SK-N-SH (cell line): ENCODE measurements at regions not wholly inside any gene's neighbourhood (a gene's known extent, or its start where the extent isn't known, plus 50 kb on each side); places are given as distances from the start of the nearest gene placed in this dataset.

Experiments used
- CTCF ChIA-PET: fragments of 300-600, 350-600 bp; formaldehyde crosslinking; extraction: SDS; loops from one replicate; lab custom pipeline; 2021; lab: Yijun Ruan, JAX
- POLR2A ChIA-PET: fragments of 350-600 bp; sonication (Branson Sonifier 250); formaldehyde crosslinking; extraction: SDS; loops from one replicate; lab custom pipeline; 2020; ENCODE audit warnings: antibody characterized with exemption, inconsistent platforms; lab: Yijun Ruan, JAX
- DNase-seq: peaks from one replicate; pipeline ENCODE4 v3.0.0; 2012
- H2AFZ ChIP-seq: fragments of 200-600 bp; sonication (generic); 2 replicates; pipeline ENCODE4 v1.8.1; 2016; ENCODE audit warnings: antibody characterized with exemption, mild to moderate bottlenecking, low read depth
- H3F3A ChIP-seq: fragments of 200-600 bp; sonication (generic); replicated peaks from 2 replicates; pipeline ENCODE3; 2016; ENCODE audit warnings: antibody characterized with exemption, mild to moderate bottlenecking; ENCODE audit not compliant: insufficient read depth
- H3K27ac ChIP-seq, 2 experiments: fragments of 200-500 bp in 1 of 2; fragments of 200-600 bp in 1 of 2; sonication (Bioruptor generic) in 1 of 2; sonication (generic), shearing (Covaris generic) in 1 of 2; 2 replicates each; pipeline versions ENCODE4 v1.5.1 to v1.6.1; 2014 to 2016; ENCODE audit warnings: low read depth in 2 of 2, inconsistent platforms in 1 of 2, low read length in 1 of 2, mild to moderate bottlenecking in 1 of 2, mixed read lengths in 1 of 2
- H3K27me3 ChIP-seq: fragments of 200-600 bp; sonication (generic), shearing (Covaris generic); 2 replicates; pipeline ENCODE4 v1.6.1; 2016; ENCODE audit warnings: mixed run types; ENCODE audit not compliant: insufficient read depth
- H3K36me3 ChIP-seq, 2 experiments: fragments of 200-500 bp in 1 of 2; fragments of 200-600 bp in 1 of 2; sonication (Bioruptor generic) in 1 of 2; sonication (generic) in 1 of 2; replicated peaks in 1 of 2; 2 replicates each; pipeline versions ENCODE3 to v1.5.1; 2014 to 2016; ENCODE audit warnings: low read length in 1 of 2, mild to moderate bottlenecking in 1 of 2; ENCODE audit not compliant: insufficient read depth in 2 of 2, control insufficient read depth in 1 of 2
- H3K4me1 ChIP-seq, 2 experiments: fragments of 200-500 bp in 1 of 2; fragments of 200-600 bp in 1 of 2; sonication (Bioruptor generic) in 1 of 2; sonication (generic), shearing (Covaris generic) in 1 of 2; 2 replicates each; pipeline versions ENCODE4 v1.5.1 to v1.6.1; 2014 to 2016; ENCODE audit warnings: low read depth in 1 of 2, low read length in 1 of 2, mixed run types in 1 of 2; ENCODE audit not compliant: insufficient read depth in 2 of 2, control insufficient read depth in 1 of 2
- H3K4me2 ChIP-seq: fragments of 200-600 bp; sonication (generic), shearing (Covaris generic); 2 replicates; pipeline ENCODE4 v1.6.1; 2017; ENCODE audit warnings: mixed run types
- H3K4me3 ChIP-seq, 2 experiments: fragments of 200-500 bp in 1 of 2; fragments of 200-600 bp in 1 of 2; sonication (Bioruptor generic) in 1 of 2; sonication (generic), shearing (Covaris generic) in 1 of 2; 2 replicates each; pipeline versions ENCODE4 v1.5.1 to v1.8.1; 2014 to 2016; ENCODE audit warnings: low read depth in 2 of 2, inconsistent platforms in 1 of 2, low read length in 1 of 2, mild to moderate bottlenecking in 1 of 2, mixed read lengths in 1 of 2, moderate library complexity in 1 of 2
- H3K79me2 ChIP-seq: fragments of 200-600 bp; sonication (generic); 2 replicates; pipeline ENCODE4 v1.8.1; 2017; ENCODE audit warnings: mild to moderate bottlenecking; ENCODE audit not compliant: insufficient read depth
- H3K9ac ChIP-seq: fragments of 200-600 bp; sonication (generic); 2 replicates; pipeline ENCODE4 v1.6.1; 2017; ENCODE audit warnings: mixed run types
- H3K9me2 ChIP-seq: fragments of 200-600 bp; sonication (generic); 2 replicates; pipeline ENCODE4 v1.6.1; 2017; ENCODE audit warnings: mixed run types
- H3K9me3 ChIP-seq: fragments of 200-600 bp; sonication (generic); 2 replicates; pipeline ENCODE4 v1.6.1; 2017; ENCODE audit warnings: mixed run types, mild to moderate bottlenecking, moderate library complexity
- H4K20me1 ChIP-seq: fragments of 200-600 bp; sonication (generic); 2 replicates; pipeline ENCODE4 v1.6.1; 2017; ENCODE audit warnings: mild to moderate bottlenecking, mixed run types; ENCODE audit not compliant: insufficient read depth
- EZH2phosphoT487 ChIP-seq: fragments of 200-600 bp; sonication (generic); IDR thresholded peaks from 2 replicates; pipeline ENCODE4 v1.6.1; 2017; ENCODE audit warnings: low read depth, mixed run types, mild to moderate bottlenecking, antibody characterized with exemption, moderate library complexity, borderline replicate concordance
- FOSL2 ChIP-seq: IDR thresholded peaks from 2 replicates; pipeline ENCODE4 v1.4.0; 2012; ENCODE audit warnings: low read depth, mild to moderate bottlenecking, moderate library complexity, borderline replicate concordance
- GABPA ChIP-seq: IDR thresholded peaks from 2 replicates; pipeline ENCODE4 v1.4.0; 2012; ENCODE audit warnings: low read depth, mild to moderate bottlenecking
- GATA2 ChIP-seq: sonication (generic); formaldehyde crosslinking; IDR thresholded peaks from 2 replicates; pipeline ENCODE4 v1.5.0; 2020; ENCODE audit warnings: mild to moderate bottlenecking, missing genetic modification reagents
- JUND ChIP-seq: IDR thresholded peaks from 2 replicates; pipeline ENCODE4 v1.4.0; 2012
- MEF2A ChIP-seq: IDR thresholded peaks from 2 replicates; pipeline ENCODE4 v1.4.0; 2012; ENCODE audit warnings: low read depth, borderline replicate concordance
- NFIC ChIP-seq: IDR thresholded peaks from 2 replicates; pipeline ENCODE4 v1.4.0; 2012; ENCODE audit warnings: borderline replicate concordance
- NRF1 ChIP-seq: IDR thresholded peaks from 2 replicates; pipeline ENCODE4 v1.6.1; 2012; ENCODE audit warnings: low read depth, mild to moderate bottlenecking, low read length
- RAD21 ChIP-seq: IDR thresholded peaks from 2 replicates; pipeline ENCODE4 v1.6.1; 2012; ENCODE audit warnings: mild to moderate bottlenecking, low read length
- RCOR1 ChIP-seq: fragments of 150-350 bp; IDR thresholded peaks from 2 replicates; pipeline ENCODE4 v1.6.1; 2017; ENCODE audit warnings: antibody characterized with exemption, low read length
- RXRA ChIP-seq: IDR thresholded peaks from 2 replicates; pipeline ENCODE4 v1.4.0; 2012; ENCODE audit warnings: low read depth, mild to moderate bottlenecking, borderline replicate concordance
- SIN3A ChIP-seq: IDR thresholded peaks from 2 replicates; pipeline ENCODE4 v1.6.1; 2012; ENCODE audit warnings: low read depth, mild to moderate bottlenecking, low read length, moderate library complexity, borderline replicate concordance
- SMC3 ChIP-seq: IDR thresholded peaks from 2 replicates; pipeline ENCODE4 v1.6.1; 2012; ENCODE audit warnings: low read depth, low read length, improper control_type of control experiment
- TAF1 ChIP-seq: IDR thresholded peaks from 2 replicates; pipeline ENCODE4 v1.6.1; 2012; ENCODE audit warnings: low read depth, mild to moderate bottlenecking, low read length, moderate library complexity, borderline replicate concordance
- YY1 ChIP-seq: IDR thresholded peaks from 2 replicates; pipeline ENCODE4 v1.4.0; 2012; ENCODE audit warnings: low read depth, mild to moderate bottlenecking
- whole genome bisulfite sequencing: methylation state at CpG from one replicate; pipeline ENCODE4 v1.1.6; 2017; ENCODE audit warnings: low lambda C conversion rate; 5-methylcytosine and 5-hydroxymethylcytosine counted together
- TF ChIP-seq, protein P1 (sequence below): IDR thresholded peaks from 2 replicates; pipeline ENCODE4 v1.4.0; 2012; ENCODE audit warnings: low read depth
- TF ChIP-seq, protein P2 (sequence below): IDR thresholded peaks from 2 replicates; pipeline ENCODE4 v1.6.1; 2012; ENCODE audit warnings: mild to moderate bottlenecking, low read depth, low read length, moderate library complexity
- TF ChIP-seq, protein P3 (sequence below): fragments of 150-350 bp; IDR thresholded peaks from 2 replicates; pipeline ENCODE4 v1.6.1; 2016; ENCODE audit warnings: mild to moderate bottlenecking, low read depth, low read length
- TF ChIP-seq, protein P4 (sequence below): IDR thresholded peaks from 2 replicates; pipeline ENCODE4 v1.4.0; 2012; ENCODE audit warnings: low read depth, borderline replicate concordance

DNA sequence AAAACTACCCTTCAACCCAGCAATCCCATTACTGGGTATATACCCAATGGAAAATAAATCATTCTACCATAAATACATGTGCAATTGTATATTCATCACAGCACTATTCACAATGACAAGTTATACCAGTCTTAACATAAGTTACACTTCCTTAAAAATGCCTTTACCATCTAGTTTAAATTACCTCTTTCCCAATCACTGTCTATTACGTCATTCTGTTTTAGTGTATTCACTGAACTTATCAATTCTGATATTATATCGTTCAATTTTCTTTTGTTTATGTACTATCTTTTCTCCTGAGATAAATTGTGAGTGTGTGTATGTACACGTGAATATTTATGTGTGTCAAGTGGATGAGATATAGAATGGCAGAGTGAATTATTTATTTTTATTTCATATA lies 1416.8 kb downstream of the OLFM4 start:
- POLR2A ChIA-PET = no interaction called here
- Histone ChIP-seq H3K27me3 (no peaks in the 10 kb centered on the region), H4K20me1 (no peaks in the 10 kb centered on the region), H3K9ac (no peak overlapping the region), H3K27ac (no peak overlapping the region), H3F3A (no peaks in the 10 kb centered on the region), H3K9me2 (no peaks in the 10 kb centered on the region), H3K9me3 (no peaks in the 10 kb centered on the region), H3K36me3 (no peaks in the 10 kb centered on the region), H3K79me2 (no peaks in the 10 kb centered on the region), H3K4me1 (no peaks in the 10 kb centered on the region), H2AFZ (no peak overlapping the region), H3K4me2 (no peak overlapping the region), H3K4me3 (no peak overlapping the region)
- TF ChIP-seq EZH2phosphoT487 (no peak), NRF1 (no peak), TAF1 (no peak), YY1 (no peak), MEF2A (no peak), GABPA (no peak), RXRA (no peak), SMC3 (no peak), RCOR1 (no peak)
- TF ChIP-seq, protein P1, sequence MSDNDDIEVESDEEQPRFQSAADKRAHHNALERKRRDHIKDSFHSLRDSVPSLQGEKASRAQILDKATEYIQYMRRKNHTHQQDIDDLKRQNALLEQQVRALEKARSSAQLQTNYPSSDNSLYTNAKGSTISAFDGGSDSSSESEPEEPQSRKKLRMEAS = no peak
- TF ChIP-seq, protein P2, sequence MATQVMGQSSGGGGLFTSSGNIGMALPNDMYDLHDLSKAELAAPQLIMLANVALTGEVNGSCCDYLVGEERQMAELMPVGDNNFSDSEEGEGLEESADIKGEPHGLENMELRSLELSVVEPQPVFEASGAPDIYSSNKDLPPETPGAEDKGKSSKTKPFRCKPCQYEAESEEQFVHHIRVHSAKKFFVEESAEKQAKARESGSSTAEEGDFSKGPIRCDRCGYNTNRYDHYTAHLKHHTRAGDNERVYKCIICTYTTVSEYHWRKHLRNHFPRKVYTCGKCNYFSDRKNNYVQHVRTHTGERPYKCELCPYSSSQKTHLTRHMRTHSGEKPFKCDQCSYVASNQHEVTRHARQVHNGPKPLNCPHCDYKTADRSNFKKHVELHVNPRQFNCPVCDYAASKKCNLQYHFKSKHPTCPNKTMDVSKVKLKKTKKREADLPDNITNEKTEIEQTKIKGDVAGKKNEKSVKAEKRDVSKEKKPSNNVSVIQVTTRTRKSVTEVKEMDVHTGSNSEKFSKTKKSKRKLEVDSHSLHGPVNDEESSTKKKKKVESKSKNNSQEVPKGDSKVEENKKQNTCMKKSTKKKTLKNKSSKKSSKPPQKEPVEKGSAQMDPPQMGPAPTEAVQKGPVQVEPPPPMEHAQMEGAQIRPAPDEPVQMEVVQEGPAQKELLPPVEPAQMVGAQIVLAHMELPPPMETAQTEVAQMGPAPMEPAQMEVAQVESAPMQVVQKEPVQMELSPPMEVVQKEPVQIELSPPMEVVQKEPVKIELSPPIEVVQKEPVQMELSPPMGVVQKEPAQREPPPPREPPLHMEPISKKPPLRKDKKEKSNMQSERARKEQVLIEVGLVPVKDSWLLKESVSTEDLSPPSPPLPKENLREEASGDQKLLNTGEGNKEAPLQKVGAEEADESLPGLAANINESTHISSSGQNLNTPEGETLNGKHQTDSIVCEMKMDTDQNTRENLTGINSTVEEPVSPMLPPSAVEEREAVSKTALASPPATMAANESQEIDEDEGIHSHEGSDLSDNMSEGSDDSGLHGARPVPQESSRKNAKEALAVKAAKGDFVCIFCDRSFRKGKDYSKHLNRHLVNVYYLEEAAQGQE = no peak
- TF ChIP-seq, protein P3, sequence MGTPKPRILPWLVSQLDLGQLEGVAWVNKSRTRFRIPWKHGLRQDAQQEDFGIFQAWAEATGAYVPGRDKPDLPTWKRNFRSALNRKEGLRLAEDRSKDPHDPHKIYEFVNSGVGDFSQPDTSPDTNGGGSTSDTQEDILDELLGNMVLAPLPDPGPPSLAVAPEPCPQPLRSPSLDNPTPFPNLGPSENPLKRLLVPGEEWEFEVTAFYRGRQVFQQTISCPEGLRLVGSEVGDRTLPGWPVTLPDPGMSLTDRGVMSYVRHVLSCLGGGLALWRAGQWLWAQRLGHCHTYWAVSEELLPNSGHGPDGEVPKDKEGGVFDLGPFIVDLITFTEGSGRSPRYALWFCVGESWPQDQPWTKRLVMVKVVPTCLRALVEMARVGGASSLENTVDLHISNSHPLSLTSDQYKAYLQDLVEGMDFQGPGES = no peak
- CTCF ChIA-PET = no interaction called here
- no peak for DNase-seq
- 8% methylated on average over 3 of the region's 3 CpGs for WGBS

DNA sequence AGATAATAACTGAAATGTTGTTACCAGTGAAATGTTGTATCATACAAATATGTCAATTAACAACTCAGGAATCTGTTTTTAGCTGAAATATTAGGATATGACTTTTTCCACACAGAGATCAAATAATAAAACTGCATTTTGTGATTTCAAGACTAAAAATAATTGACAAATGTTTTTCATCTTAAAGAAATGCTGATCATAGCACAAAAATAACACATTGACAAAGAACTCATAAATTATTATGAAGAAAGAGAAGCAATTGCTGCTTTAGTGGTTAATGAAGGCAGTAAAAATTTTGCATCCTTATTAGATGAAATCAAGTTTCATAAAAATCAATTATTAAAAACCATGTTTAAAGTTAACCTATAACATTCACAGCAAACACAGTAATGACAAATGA lies 1417.3 kb downstream of the OLFM4 start:
- H3K79me2 ChIP-seq = no peaks in the 10 kb centered on the region
- H3K27me3 ChIP-seq = no peaks in the 10 kb centered on the region
- ChIA-PET POLR2A (no interaction called here), CTCF (no interaction called here)
- H3K27ac ChIP-seq = no peak overlapping the region
- H2AFZ ChIP-seq = no peak overlapping the region
- H3K9me3 ChIP-seq = no peaks in the 10 kb centered on the region
- no peak for DNase-seq
- H3K36me3 ChIP-seq = no peaks in the 10 kb centered on the region
- no peaks in the 10 kb centered on the region for H3K4me1 ChIP-seq
- H4K20me1 ChIP-seq = no peaks in the 10 kb centered on the region
- no peak overlapping the region for H3K4me2 ChIP-seq
- no peak overlapping the region for H3K9ac ChIP-seq
- no peaks in the 10 kb centered on the region for H3F3A ChIP-seq
- H3K9me2 ChIP-seq = no peaks in the 10 kb centered on the region
- no peak overlapping the region for H3K4me3 ChIP-seq
- TF ChIP-seq, protein P3 = no peak
- TF ChIP-seq MEF2A (no peak), YY1 (no peak), JUND (no peak), SMC3 (no peak), SIN3A (no peak), RAD21 (no peak), GATA2 (CRISPR knock-in tag) (no peak), FOSL2 (no peak), NFIC (no peak), EZH2phosphoT487 (no peak), TAF1 (no peak), RXRA (no peak), NRF1 (no peak)
- TF ChIP-seq, protein P4, sequence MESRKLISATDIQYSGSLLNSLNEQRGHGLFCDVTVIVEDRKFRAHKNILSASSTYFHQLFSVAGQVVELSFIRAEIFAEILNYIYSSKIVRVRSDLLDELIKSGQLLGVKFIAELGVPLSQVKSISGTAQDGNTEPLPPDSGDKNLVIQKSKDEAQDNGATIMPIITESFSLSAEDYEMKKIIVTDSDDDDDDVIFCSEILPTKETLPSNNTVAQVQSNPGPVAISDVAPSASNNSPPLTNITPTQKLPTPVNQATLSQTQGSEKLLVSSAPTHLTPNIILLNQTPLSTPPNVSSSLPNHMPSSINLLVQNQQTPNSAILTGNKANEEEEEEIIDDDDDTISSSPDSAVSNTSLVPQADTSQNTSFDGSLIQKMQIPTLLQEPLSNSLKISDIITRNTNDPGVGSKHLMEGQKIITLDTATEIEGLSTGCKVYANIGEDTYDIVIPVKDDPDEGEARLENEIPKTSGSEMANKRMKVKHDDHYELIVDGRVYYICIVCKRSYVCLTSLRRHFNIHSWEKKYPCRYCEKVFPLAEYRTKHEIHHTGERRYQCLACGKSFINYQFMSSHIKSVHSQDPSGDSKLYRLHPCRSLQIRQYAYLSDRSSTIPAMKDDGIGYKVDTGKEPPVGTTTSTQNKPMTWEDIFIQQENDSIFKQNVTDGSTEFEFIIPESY = no peak
- TF ChIP-seq, protein P1 = no peak
